ENCODE measurements at regions not wholly inside any gene's neighbourhood (a gene's known extent, or its start where the extent isn't known, plus 50 kb on each side); places are given as distances from the start of the nearest gene placed in this dataset.

DNA sequence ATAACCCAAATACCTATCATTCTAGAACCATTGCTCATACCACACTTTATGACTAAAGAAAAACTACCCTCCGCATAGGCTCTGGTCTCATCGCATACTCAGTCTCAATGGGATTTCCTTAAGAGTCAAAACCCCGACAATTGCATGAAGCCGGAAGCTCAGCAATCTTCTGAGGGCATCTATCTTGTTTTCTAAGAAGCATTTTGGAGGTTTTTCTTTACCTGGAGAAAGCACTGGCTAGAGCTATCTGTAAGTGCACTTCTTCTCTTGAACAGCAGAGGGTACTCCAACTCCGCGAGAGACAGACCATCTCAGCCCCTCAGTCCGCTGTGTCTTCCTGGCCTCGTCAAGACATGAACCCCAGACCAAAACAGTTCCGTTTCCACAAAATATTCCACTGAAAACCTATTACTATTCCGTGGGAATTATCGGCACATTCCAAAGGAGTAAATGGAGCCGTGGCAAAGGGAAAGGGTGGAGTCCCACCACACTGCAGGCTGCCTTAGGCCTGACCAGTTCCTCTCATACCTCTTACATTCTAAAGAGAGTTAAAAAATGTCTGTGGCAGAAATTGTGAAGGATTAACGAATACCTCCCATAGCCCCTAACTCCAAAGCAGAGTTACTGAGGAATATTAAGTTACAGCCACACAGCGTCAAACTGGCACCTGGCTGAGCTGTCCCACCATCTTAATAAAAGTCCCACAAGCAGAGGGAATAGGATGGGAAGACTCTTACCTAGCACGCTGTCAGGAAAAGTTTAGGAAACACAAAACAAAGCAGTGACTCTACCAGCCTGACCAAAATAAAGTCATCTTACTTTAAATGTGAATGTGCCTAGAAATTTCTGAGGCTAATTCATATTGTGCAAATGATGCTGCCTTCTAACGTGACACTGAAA, 325.6 kb upstream of the VRK2 start:
- TF ChIP-seq, protein P1, sequence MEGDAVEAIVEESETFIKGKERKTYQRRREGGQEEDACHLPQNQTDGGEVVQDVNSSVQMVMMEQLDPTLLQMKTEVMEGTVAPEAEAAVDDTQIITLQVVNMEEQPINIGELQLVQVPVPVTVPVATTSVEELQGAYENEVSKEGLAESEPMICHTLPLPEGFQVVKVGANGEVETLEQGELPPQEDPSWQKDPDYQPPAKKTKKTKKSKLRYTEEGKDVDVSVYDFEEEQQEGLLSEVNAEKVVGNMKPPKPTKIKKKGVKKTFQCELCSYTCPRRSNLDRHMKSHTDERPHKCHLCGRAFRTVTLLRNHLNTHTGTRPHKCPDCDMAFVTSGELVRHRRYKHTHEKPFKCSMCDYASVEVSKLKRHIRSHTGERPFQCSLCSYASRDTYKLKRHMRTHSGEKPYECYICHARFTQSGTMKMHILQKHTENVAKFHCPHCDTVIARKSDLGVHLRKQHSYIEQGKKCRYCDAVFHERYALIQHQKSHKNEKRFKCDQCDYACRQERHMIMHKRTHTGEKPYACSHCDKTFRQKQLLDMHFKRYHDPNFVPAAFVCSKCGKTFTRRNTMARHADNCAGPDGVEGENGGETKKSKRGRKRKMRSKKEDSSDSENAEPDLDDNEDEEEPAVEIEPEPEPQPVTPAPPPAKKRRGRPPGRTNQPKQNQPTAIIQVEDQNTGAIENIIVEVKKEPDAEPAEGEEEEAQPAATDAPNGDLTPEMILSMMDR (IDR thresholded peaks at IDR 0.05; ENCODE audit: poor library complexity), result peak; percentile 87
- TF ChIP-seq EZH2phosphoT487 (IDR thresholded peaks at IDR 0.05; ENCODE audit: low read depth, severe bottlenecking, unreplicated experiment), result no peak

Measured in hepatocyte (in vitro differentiated cells).